H9 (cell line): ENCODE measurements at regions not wholly inside any gene's neighbourhood (a gene's known extent, or its start where the extent isn't known, plus 50 kb on each side); places are given as distances from the start of the nearest gene placed in this dataset.

Experiments used
- DNase-seq: peaks from one replicate; pipeline ENCODE4 v3.0.0-alpha.2; 2017
- H2AFZ ChIP-seq: one replicate; pipeline ENCODE4 v1.6.1; 2013; ENCODE audit warnings: mild to moderate bottlenecking, low read length, control low read depth, moderate library complexity
- H2AK5ac ChIP-seq: 2 replicates; pipeline ENCODE4 v1.6.1; 2013; ENCODE audit warnings: low read length, control low read depth, mixed read lengths; ENCODE audit not compliant: insufficient read length
- H2BK120ac ChIP-seq: one replicate; pipeline ENCODE4 v1.6.1; 2013; ENCODE audit warnings: low read depth, mild to moderate bottlenecking, low read length, control low read depth, inconsistent platforms; ENCODE audit not compliant: poor library complexity, severe bottlenecking
- H2BK12ac ChIP-seq: 2 replicates; pipeline ENCODE4 v1.6.1; 2013; ENCODE audit warnings: low read length, control low read depth, mixed read lengths, low read depth; ENCODE audit not compliant: insufficient read length
- H2BK15ac ChIP-seq: 2 replicates; pipeline ENCODE4 v1.6.1; 2013; ENCODE audit warnings: low read depth, low read length, control low read depth
- H2BK20ac ChIP-seq: one replicate; pipeline ENCODE4 v1.6.1; 2013; ENCODE audit warnings: low read depth, mild to moderate bottlenecking, low read length, control low read depth, inconsistent platforms; ENCODE audit not compliant: poor library complexity, severe bottlenecking
- H2BK5ac ChIP-seq: 2 replicates; pipeline ENCODE4 v1.6.1; 2013; ENCODE audit warnings: low read length, control low read depth, mixed read lengths; ENCODE audit not compliant: insufficient read length
- H3K14ac ChIP-seq: 2 replicates; pipeline ENCODE4 v1.6.1; 2013; ENCODE audit warnings: low read length, control low read depth; ENCODE audit not compliant: insufficient read depth
- H3K18ac ChIP-seq: 2 replicates; pipeline ENCODE4 v1.6.1; 2013; ENCODE audit warnings: low read depth, mild to moderate bottlenecking, mixed read lengths, low read length, control low read depth; ENCODE audit not compliant: insufficient read length
- H3K23ac ChIP-seq: 2 replicates; pipeline ENCODE4 v1.6.1; 2013; ENCODE audit warnings: low read length, control low read depth, mixed read lengths, low read depth; ENCODE audit not compliant: insufficient read length
- H3K23me2 ChIP-seq: 2 replicates; pipeline ENCODE4 v1.6.1; 2013; ENCODE audit warnings: low read depth, mild to moderate bottlenecking, mixed read lengths, low read length, control low read depth; ENCODE audit not compliant: insufficient read length, poor library complexity, severe bottlenecking
- H3K27ac ChIP-seq: 2 replicates; pipeline ENCODE4 v1.5.1; 2013; ENCODE audit warnings: low read length, control low read depth, mixed read lengths, low read depth; ENCODE audit not compliant: insufficient read length
- H3K27me3 ChIP-seq: 2 replicates; pipeline ENCODE4 v1.6.1; 2013; ENCODE audit warnings: low read length, control low read depth, inconsistent platforms; ENCODE audit not compliant: insufficient read depth
- H3K4ac ChIP-seq: 2 replicates; pipeline ENCODE4 v1.6.1; 2013; ENCODE audit warnings: low read depth, mild to moderate bottlenecking, control low read depth, inconsistent platforms, low read length, moderate library complexity
- H3K4me1 ChIP-seq: 2 replicates; pipeline ENCODE4 v1.6.1; 2013; ENCODE audit warnings: low read length, control low read depth, inconsistent platforms; ENCODE audit not compliant: insufficient read depth
- H3K4me2 ChIP-seq: 2 replicates; pipeline ENCODE4 v1.6.1; 2013; ENCODE audit warnings: low read length, control low read depth, mixed read lengths; ENCODE audit not compliant: insufficient read length, insufficient read depth
- H3K56ac ChIP-seq: 2 replicates; pipeline ENCODE4 v1.6.1; 2013; ENCODE audit warnings: low read depth, mild to moderate bottlenecking, mixed read lengths, low read length, control low read depth; ENCODE audit not compliant: insufficient read length
- H3K79me1 ChIP-seq: 2 replicates; pipeline ENCODE4 v1.6.1; 2013; ENCODE audit warnings: low read depth, mild to moderate bottlenecking, moderate library complexity, low read length, control low read depth, inconsistent platforms; ENCODE audit not compliant: insufficient read depth, poor library complexity, severe bottlenecking
- H3K79me2 ChIP-seq: 2 replicates; pipeline ENCODE4 v1.6.1; 2013; ENCODE audit warnings: low read length, control low read depth, inconsistent platforms; ENCODE audit not compliant: insufficient read depth
- H3K9ac ChIP-seq: 2 replicates; pipeline ENCODE4 v1.6.1; 2013; ENCODE audit warnings: low read length, control low read depth, mixed read lengths; ENCODE audit not compliant: insufficient read length; ENCODE audit errors: extremely low read depth
- H3K9me3 ChIP-seq: one replicate; pipeline ENCODE4 v1.6.1; 2013; ENCODE audit warnings: low read depth, low read length, inconsistent platforms; ENCODE audit not compliant: control insufficient read depth
- H3T11ph ChIP-seq: one replicate; pipeline ENCODE4 v1.6.1; 2013; ENCODE audit warnings: mild to moderate bottlenecking, low read length, control low read depth, inconsistent platforms
- H4K20me1 ChIP-seq: one replicate; pipeline ENCODE4 v1.6.1; 2013; ENCODE audit not compliant: control insufficient read depth, insufficient read length, insufficient read depth
- H4K5ac ChIP-seq: 2 replicates; pipeline ENCODE4 v1.6.1; 2013; ENCODE audit warnings: low read depth, mild to moderate bottlenecking, mixed read lengths, low read length, control low read depth; ENCODE audit not compliant: insufficient read length
- H4K8ac ChIP-seq: replicated peaks from 2 replicates; pipeline ENCODE4 v1.6.1; 2013; ENCODE audit warnings: low read length, control low read depth, mixed read lengths, low read depth; ENCODE audit not compliant: insufficient read length
- H4K91ac ChIP-seq: 2 replicates; pipeline ENCODE4 v1.6.1; 2013; ENCODE audit warnings: low read depth, mild to moderate bottlenecking, moderate library complexity, mixed read lengths, low read length, control low read depth; ENCODE audit not compliant: insufficient read length
- H3K27ac Mint-ChIP-seq, 3 experiments: 2 replicates in 2 of 3; 3 replicates in 1 of 3; pipeline ENCODE4 v1.8.0; 2020 to 2021; ENCODE audit warnings: mixed read lengths in 3 of 3, mild to moderate bottlenecking in 1 of 3, moderate library complexity in 1 of 3
- H3K27me3 Mint-ChIP-seq: 2 replicates; pipeline ENCODE4 v1.8.0; 2021; ENCODE audit warnings: low read depth, mild to moderate bottlenecking, moderate library complexity, mixed read lengths
- H3K36me3 Mint-ChIP-seq, 3 experiments: 2 replicates in 2 of 3; 3 replicates in 1 of 3; pipeline ENCODE4 v1.8.0; 2020 to 2021; ENCODE audit warnings: low read depth in 3 of 3, mixed read lengths in 3 of 3; ENCODE audit not compliant: insufficient read depth in 1 of 3
- H3K4me1 Mint-ChIP-seq, 2 experiments: 2 replicates each; pipeline ENCODE4 v1.8.0; 2020; ENCODE audit warnings: mixed read lengths in 2 of 2
- H3K4me3 Mint-ChIP-seq, 2 experiments: 2 replicates in 1 of 2; 3 replicates in 1 of 2; pipeline ENCODE4 v1.8.0; 2020 to 2021; ENCODE audit warnings: mild to moderate bottlenecking in 2 of 2, mixed read lengths in 2 of 2, moderate library complexity in 1 of 2
- H3K9me3 Mint-ChIP-seq, 2 experiments: 2 replicates in 1 of 2; 3 replicates in 1 of 2; pipeline ENCODE4 v1.8.0; 2020; ENCODE audit warnings: mild to moderate bottlenecking in 2 of 2, mixed read lengths in 2 of 2, moderate library complexity in 1 of 2
- CTCF ChIP-seq: fragments of 200-600 bp; sonication (generic); conservative IDR thresholded peaks from 3 replicates; pipeline ENCODE4 v1.8.0; 2021; ENCODE audit warnings: antibody characterized with exemption, mild to moderate bottlenecking

- H3K4me2 ChIP-seq = no peak overlapping the region
- no peak for TF ChIP-seq CTCF
- no peak overlapping the region for H3K4me3 Mint-ChIP-seq
Measured at GRCh38 chr2:41600460-41600859, 447.4 kb upstream of the PKDCC start.

More at GRCh38 chr2:41600460-41600859, 447.4 kb upstream of the PKDCC start:
- Histone ChIP-seq H2BK15ac (no peak overlapping the region), H4K5ac (no peak overlapping the region), H3K56ac (no peak overlapping the region), H3K9ac (no peak overlapping the region), H3K4ac (no peak overlapping the region), H4K8ac (no peak overlapping the region), H3K18ac (no peak overlapping the region), H2BK20ac (no peak overlapping the region), H3K23ac (no peak overlapping the region), H3K4me1 (no peaks in the 10 kb centered on the region), H3K79me2 (no peaks in the 10 kb centered on the region), H3T11ph (no peak overlapping the region), H2BK12ac (no peak overlapping the region), H3K27me3 (no peaks in the 10 kb centered on the region), H3K23me2 (no peaks in the 10 kb centered on the region), H2BK120ac (no peak overlapping the region), H3K27ac (no peak overlapping the region), H2AFZ (no peak overlapping the region), H4K20me1 (no peaks in the 10 kb centered on the region), H4K91ac (no peak overlapping the region), H2AK5ac (no peak overlapping the region), H3K9me3 (no peaks in the 10 kb centered on the region), H2BK5ac (no peak overlapping the region), H3K14ac (no peak overlapping the region), H3K79me1 (no peaks in the 10 kb centered on the region)
- DNase-seq = no peak
- H3K9me3 Mint-ChIP-seq = no peaks in the 10 kb centered on the region; a peak in 1 of 5 replicates
- H3K4me1 Mint-ChIP-seq = no peaks in the 10 kb centered on the region
- H3K27me3 Mint-ChIP-seq = no peaks in the 10 kb centered on the region
- no peaks in the 10 kb centered on the region for H3K36me3 Mint-ChIP-seq
- no peak overlapping the region for H3K27ac Mint-ChIP-seq
